ENCODE measurements at regions not wholly inside any gene's neighbourhood (a gene's known extent, or its start where the extent isn't known, plus 50 kb on each side); places are given as distances from the start of the nearest gene placed in this dataset.

DNA sequence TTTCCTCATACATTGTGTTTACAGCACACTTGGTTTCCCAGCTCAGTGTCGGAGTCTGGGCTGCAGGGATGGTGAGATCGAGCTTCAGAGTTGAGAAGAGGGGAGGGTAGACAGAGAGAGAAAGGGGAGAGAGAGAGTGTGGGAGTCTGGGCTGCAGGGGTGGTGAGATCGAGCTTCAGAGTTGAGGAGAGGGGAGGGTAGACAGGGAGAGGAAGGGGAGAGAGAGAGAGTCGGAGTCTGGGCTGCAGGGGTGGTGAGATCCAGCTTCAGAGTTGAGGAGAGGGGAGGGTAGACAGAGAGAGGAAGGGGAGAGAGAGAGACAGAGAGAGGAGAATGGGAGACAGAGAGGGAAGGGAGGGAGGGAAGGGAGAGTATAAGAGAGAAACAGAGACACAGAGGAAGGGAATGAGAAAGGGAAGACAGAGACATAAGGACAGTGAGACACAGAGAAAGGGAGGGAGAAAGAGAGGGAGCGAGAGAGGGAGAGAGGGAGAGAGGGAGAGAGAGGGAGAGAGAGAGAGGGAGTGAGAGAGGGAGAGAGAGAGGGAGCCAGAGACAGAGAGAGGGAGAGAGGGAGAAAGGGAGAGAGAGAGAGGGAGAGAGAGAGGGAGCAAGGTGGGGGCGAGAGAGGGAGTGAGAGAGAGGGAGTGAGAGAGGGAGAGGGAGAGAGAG is 222.7 kb upstream of the GMDS start:
- TF ChIP-seq, protein P1, sequence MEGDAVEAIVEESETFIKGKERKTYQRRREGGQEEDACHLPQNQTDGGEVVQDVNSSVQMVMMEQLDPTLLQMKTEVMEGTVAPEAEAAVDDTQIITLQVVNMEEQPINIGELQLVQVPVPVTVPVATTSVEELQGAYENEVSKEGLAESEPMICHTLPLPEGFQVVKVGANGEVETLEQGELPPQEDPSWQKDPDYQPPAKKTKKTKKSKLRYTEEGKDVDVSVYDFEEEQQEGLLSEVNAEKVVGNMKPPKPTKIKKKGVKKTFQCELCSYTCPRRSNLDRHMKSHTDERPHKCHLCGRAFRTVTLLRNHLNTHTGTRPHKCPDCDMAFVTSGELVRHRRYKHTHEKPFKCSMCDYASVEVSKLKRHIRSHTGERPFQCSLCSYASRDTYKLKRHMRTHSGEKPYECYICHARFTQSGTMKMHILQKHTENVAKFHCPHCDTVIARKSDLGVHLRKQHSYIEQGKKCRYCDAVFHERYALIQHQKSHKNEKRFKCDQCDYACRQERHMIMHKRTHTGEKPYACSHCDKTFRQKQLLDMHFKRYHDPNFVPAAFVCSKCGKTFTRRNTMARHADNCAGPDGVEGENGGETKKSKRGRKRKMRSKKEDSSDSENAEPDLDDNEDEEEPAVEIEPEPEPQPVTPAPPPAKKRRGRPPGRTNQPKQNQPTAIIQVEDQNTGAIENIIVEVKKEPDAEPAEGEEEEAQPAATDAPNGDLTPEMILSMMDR (conservative IDR thresholded peaks at IDR 0.05) = no peak
- TF ChIP-seq EZH2 (IDR thresholded peaks at IDR 0.05; ENCODE audit: low read depth) = no peak
